ENCODE measurements at regions not wholly inside any gene's neighbourhood (a gene's known extent, or its start where the extent isn't known, plus 50 kb on each side); places are given as distances from the start of the nearest gene placed in this dataset.

DNA sequence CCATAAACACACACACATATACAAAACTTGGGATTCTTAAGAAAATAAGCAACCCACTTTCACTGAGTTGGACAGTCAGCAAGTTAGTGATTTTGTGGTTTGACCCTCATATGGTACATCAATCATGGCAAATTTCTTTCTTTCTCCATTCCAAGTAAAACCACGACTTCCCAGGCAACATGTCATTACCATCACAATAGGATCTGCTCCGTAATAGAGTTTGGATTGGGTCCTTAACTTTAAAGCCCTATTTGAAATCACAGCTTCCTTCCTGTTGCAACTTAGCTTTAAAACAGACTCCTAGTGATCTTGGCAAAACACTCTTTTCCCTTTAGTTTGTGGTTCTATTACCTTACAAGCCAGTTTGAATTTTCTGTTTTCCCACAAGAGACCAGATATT, 483.6 kb downstream of the INHBA start:
- DNase-seq (ENCODE audit: low spot score) (peak; percentile 80), ATAC-seq (peak; percentile 78)
- Mint-ChIP-seq H3K4me3 (no peak overlapping the region), H3K36me3 (ENCODE audit: low read depth) (no peaks in the 10 kb centered on the region), H3K9me3 (no peaks in the 10 kb centered on the region; the same call in 2 of the 3 replicates), H3K4me1 (peaks cover 11% of the 10 kb centered on the region), H3K27ac (no peak overlapping the region), H3K27me3 (ENCODE audit: insufficient read depth, low read depth, poor library complexity) (peaks cover 60% of the 10 kb centered on the region)
- no peak for TF ChIP-seq JUNB (IDR thresholded peaks at IDR 0.05; ENCODE audit: unreplicated experiment)
- TF ChIP-seq EZH2phosphoT487 (IDR thresholded peaks at IDR 0.05; ENCODE audit: unreplicated experiment), result no peak
- TF ChIP-seq ZNF114 (CRISPR knock-in tag; IDR thresholded peaks at IDR 0.05), result no peak
- TF ChIP-seq, protein P1, sequence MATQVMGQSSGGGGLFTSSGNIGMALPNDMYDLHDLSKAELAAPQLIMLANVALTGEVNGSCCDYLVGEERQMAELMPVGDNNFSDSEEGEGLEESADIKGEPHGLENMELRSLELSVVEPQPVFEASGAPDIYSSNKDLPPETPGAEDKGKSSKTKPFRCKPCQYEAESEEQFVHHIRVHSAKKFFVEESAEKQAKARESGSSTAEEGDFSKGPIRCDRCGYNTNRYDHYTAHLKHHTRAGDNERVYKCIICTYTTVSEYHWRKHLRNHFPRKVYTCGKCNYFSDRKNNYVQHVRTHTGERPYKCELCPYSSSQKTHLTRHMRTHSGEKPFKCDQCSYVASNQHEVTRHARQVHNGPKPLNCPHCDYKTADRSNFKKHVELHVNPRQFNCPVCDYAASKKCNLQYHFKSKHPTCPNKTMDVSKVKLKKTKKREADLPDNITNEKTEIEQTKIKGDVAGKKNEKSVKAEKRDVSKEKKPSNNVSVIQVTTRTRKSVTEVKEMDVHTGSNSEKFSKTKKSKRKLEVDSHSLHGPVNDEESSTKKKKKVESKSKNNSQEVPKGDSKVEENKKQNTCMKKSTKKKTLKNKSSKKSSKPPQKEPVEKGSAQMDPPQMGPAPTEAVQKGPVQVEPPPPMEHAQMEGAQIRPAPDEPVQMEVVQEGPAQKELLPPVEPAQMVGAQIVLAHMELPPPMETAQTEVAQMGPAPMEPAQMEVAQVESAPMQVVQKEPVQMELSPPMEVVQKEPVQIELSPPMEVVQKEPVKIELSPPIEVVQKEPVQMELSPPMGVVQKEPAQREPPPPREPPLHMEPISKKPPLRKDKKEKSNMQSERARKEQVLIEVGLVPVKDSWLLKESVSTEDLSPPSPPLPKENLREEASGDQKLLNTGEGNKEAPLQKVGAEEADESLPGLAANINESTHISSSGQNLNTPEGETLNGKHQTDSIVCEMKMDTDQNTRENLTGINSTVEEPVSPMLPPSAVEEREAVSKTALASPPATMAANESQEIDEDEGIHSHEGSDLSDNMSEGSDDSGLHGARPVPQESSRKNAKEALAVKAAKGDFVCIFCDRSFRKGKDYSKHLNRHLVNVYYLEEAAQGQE (IDR thresholded peaks at IDR 0.05; ENCODE audit: unreplicated experiment), result no peak
- no peak for TF ChIP-seq NANOG (IDR thresholded peaks at IDR 0.05; ENCODE audit: borderline replicate concordance)
- peak; percentile 64 for TF ChIP-seq POLR2AphosphoS5 (IDR thresholded peaks at IDR 0.05; ENCODE audit: low read depth)
- no peak for TF ChIP-seq EZH2 (IDR thresholded peaks at IDR 0.05; ENCODE audit: low read depth, unreplicated experiment)
- TF ChIP-seq CTCF (conservative IDR thresholded peaks at IDR 0.05; ENCODE audit: low read depth in 2 of 2), result no peak
- no peak for TF ChIP-seq STAT1 (IDR thresholded peaks at IDR 0.05; ENCODE audit: unreplicated experiment)
- no peak for TF ChIP-seq ZNF331 (CRISPR knock-in tag; IDR thresholded peaks at IDR 0.05; ENCODE audit: low read depth)
- 0 out of 2 replicates have a peak, but pooled peaks have one; percentile 12 for TF ChIP-seq CREB1 (CRISPR knock-in tag; IDR thresholded peaks at IDR 0.05; ENCODE audit: low read depth)
- TF ChIP-seq, protein P2, sequence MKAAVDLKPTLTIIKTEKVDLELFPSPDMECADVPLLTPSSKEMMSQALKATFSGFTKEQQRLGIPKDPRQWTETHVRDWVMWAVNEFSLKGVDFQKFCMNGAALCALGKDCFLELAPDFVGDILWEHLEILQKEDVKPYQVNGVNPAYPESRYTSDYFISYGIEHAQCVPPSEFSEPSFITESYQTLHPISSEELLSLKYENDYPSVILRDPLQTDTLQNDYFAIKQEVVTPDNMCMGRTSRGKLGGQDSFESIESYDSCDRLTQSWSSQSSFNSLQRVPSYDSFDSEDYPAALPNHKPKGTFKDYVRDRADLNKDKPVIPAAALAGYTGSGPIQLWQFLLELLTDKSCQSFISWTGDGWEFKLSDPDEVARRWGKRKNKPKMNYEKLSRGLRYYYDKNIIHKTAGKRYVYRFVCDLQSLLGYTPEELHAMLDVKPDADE (IDR thresholded peaks at IDR 0.05), result peak; percentile 60; the same call in 1 of the 2 replicates
- TF ChIP-seq, protein P3, sequence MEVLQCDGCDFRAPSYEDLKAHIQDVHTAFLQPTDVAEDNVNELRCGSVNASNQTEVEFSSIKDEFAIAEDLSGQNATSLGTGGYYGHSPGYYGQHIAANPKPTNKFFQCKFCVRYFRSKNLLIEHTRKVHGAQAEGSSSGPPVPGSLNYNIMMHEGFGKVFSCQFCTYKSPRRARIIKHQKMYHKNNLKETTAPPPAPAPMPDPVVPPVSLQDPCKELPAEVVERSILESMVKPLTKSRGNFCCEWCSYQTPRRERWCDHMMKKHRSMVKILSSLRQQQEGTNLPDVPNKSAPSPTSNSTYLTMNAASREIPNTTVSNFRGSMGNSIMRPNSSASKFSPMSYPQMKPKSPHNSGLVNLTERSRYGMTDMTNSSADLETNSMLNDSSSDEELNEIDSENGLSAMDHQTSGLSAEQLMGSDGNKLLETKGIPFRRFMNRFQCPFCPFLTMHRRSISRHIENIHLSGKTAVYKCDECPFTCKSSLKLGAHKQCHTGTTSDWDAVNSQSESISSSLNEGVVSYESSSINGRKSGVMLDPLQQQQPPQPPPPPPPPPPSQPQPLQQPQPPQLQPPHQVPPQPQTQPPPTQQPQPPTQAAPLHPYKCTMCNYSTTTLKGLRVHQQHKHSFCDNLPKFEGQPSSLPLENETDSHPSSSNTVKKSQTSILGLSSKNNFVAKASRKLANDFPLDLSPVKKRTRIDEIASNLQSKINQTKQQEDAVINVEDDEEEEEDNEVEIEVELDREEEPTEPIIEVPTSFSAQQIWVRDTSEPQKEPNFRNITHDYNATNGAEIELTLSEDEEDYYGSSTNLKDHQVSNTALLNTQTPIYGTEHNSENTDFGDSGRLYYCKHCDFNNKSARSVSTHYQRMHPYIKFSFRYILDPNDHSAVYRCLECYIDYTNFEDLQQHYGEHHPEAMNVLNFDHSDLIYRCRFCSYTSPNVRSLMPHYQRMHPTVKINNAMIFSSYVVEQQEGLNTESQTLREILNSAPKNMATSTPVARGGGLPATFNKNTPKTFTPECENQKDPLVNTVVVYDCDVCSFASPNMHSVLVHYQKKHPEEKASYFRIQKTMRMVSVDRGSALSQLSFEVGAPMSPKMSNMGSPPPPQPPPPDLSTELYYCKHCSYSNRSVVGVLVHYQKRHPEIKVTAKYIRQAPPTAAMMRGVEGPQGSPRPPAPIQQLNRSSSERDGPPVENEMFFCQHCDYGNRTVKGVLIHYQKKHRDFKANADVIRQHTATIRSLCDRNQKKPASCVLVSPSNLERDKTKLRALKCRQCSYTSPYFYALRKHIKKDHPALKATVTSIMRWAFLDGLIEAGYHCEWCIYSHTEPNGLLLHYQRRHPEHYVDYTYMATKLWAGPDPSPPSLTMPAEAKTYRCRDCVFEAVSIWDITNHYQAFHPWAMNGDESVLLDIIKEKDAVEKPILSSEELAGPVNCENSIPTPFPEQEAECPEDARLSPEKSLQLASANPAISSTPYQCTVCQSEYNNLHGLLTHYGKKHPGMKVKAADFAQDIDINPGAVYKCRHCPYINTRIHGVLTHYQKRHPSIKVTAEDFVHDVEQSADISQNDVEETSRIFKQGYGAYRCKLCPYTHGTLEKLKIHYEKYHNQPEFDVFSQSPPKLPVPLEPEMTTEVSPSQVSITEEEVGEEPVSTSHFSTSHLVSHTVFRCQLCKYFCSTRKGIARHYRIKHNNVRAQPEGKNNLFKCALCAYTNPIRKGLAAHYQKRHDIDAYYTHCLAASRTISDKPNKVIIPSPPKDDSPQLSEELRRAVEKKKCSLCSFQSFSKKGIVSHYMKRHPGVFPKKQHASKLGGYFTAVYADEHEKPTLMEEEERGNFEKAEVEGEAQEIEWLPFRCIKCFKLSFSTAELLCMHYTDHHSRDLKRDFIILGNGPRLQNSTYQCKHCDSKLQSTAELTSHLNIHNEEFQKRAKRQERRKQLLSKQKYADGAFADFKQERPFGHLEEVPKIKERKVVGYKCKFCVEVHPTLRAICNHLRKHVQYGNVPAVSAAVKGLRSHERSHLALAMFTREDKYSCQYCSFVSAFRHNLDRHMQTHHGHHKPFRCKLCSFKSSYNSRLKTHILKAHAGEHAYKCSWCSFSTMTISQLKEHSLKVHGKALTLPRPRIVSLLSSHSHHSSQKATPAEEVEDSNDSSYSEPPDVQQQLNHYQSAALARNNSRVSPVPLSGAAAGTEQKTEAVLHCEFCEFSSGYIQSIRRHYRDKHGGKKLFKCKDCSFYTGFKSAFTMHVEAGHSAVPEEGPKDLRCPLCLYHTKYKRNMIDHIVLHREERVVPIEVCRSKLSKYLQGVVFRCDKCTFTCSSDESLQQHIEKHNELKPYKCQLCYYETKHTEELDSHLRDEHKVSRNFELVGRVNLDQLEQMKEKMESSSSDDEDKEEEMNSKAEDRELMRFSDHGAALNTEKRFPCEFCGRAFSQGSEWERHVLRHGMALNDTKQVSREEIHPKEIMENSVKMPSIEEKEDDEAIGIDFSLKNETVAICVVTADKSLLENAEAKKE (CRISPR knock-in tag; IDR thresholded peaks at IDR 0.05), result no peak
- Histone ChIP-seq H4K20me1 (replicated peaks; ENCODE audit: insufficient read depth) (no peaks in the 10 kb centered on the region; the same call in 1 of the 2 replicates), H2AFZ (no peak overlapping the region), H3K27ac (ENCODE audit: low read depth) (no peak overlapping the region), H3K79me2 (replicated peaks; ENCODE audit: insufficient read depth) (no peaks in the 10 kb centered on the region), H3K36me3 (ENCODE audit: insufficient read depth) (no peaks in the 10 kb centered on the region), H3K4me1 (ENCODE audit: insufficient read depth) (peaks cover 8% of the 10 kb centered on the region), H3K4me2 (no peak overlapping the region), H3K4me3 (no peak overlapping the region), H3F3A (replicated peaks; ENCODE audit: low read depth) (no peaks in the 10 kb centered on the region), H3K27me3 (ENCODE audit: insufficient read depth) (peaks cover 85% of the 10 kb centered on the region), H3K9me2 (ENCODE audit: insufficient read depth) (no peaks in the 10 kb centered on the region)

Data from GM23338 (cell line).